ENCODE measurements at regions not wholly inside any gene's neighbourhood (a gene's known extent, or its start where the extent isn't known, plus 50 kb on each side); places are given as distances from the start of the nearest gene placed in this dataset.

DNA sequence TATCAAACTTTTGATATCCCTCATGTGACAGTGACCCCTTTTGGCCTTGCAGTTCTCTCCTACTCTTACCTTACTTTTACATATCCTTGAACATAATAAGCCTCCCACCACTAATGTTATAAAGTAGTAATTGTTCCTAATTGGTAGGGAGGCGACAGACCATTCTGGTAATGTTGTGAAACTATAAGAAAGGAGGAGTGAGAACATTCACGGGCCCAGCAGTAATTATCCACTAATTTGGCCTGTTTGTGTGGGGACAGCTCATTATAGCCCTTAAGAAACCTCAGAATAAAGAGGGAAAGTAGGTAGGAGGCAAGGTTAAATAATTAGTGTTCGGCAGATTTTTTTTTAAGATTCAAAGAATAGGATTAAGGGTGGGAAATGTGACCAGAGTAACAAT lies 1046.5 kb upstream of the ARRDC3 start:
- H3K4me1 ChIP-seq = no peaks in the 10 kb centered on the region
- DNase-seq (no peak), ATAC-seq (no peak)
- in situ Hi-C loops (cut with MboI; ENCODE audit: low sequenced_read_pairs in 4 of 4) (no loop called here), intact Hi-C loops (cut with DNase I; ENCODE audit: low total_unique reads) (no loop called here)
- H3K27ac ChIP-seq = no peak overlapping the region
- no peaks in the 10 kb centered on the region for H3K9me3 ChIP-seq
- H3K36me3 ChIP-seq = no peaks in the 10 kb centered on the region
- no peaks in the 10 kb centered on the region for H3K27me3 ChIP-seq
- no peak overlapping the region for H3K4me3 ChIP-seq
- TF ChIP-seq, protein P1, sequence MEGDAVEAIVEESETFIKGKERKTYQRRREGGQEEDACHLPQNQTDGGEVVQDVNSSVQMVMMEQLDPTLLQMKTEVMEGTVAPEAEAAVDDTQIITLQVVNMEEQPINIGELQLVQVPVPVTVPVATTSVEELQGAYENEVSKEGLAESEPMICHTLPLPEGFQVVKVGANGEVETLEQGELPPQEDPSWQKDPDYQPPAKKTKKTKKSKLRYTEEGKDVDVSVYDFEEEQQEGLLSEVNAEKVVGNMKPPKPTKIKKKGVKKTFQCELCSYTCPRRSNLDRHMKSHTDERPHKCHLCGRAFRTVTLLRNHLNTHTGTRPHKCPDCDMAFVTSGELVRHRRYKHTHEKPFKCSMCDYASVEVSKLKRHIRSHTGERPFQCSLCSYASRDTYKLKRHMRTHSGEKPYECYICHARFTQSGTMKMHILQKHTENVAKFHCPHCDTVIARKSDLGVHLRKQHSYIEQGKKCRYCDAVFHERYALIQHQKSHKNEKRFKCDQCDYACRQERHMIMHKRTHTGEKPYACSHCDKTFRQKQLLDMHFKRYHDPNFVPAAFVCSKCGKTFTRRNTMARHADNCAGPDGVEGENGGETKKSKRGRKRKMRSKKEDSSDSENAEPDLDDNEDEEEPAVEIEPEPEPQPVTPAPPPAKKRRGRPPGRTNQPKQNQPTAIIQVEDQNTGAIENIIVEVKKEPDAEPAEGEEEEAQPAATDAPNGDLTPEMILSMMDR (IDR thresholded peaks at IDR 0.05 in 4 of 5, conservative IDR thresholded peaks at IDR 0.05 in 1 of 5) = no peak
- TF ChIP-seq POLR2A (IDR thresholded peaks at IDR 0.05) = no peak

DNA sequence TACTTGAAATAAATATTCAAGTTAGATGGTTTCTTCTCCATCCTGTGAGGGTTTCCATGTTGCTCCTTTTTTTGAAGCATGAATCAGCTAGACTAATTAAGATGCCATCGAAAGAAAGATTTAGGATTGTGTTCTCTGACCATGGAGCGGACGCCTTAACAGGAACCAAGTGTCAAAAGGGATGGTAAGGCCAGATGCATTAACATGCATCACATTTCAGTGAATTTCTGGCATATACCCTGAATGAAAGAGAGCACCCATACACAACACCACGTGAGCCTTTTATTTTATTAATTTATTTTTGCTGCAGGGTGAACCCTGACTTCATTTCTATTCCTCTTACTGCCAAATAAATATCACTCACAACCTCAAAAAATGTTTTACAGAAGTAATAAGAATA lies 1045.3 kb upstream of the ARRDC3 start:
- in situ Hi-C loops (cut with MboI; ENCODE audit: low sequenced_read_pairs in 4 of 4) (no loop called here), intact Hi-C loops (cut with DNase I; ENCODE audit: low total_unique reads) (no loop called here)
- H3K27me3 ChIP-seq = no peaks in the 10 kb centered on the region
- no peaks in the 10 kb centered on the region for H3K4me1 ChIP-seq
- ATAC-seq (no peak), DNase-seq (no peak)
- H3K27ac ChIP-seq = no peak overlapping the region
- H3K36me3 ChIP-seq = no peaks in the 10 kb centered on the region
- H3K9me3 ChIP-seq = no peaks in the 10 kb centered on the region
- no peak overlapping the region for H3K4me3 ChIP-seq
- TF ChIP-seq, protein P1 (IDR thresholded peaks at IDR 0.05 in 4 of 5, conservative IDR thresholded peaks at IDR 0.05 in 1 of 5) = no peak

DNA sequence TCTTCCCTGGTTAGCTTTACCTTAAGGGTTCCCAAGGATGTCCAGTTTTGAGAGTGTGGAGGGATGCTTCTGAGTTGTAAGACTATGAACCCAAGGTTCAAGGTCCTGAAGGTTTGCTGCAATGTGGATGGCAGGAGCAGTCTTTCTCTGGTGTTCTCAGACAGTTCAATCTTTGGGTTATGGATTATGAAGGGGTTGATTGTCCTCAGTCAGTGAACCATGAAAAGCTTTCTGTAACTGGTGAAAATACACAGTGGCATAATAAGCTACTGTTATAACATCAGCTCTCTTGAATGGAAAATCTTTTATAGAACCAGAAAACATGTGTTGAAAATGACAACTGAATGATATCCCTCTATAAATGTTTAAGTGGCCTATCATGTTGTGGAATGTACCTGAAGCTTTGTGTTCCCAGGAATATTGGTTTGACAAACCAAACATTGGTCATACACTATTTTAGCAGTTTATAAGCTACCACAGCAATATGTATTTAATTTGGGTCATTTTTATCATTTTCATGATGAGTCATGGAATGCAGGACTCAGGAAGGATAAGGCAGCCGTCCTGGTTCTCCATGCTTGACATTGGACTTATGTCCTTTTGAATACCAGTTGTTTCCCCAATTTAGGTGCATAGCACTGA lies 1041.8 kb upstream of the ARRDC3 start:
- H3K9me3 ChIP-seq = no peaks in the 10 kb centered on the region
- H3K36me3 ChIP-seq = no peaks in the 10 kb centered on the region
- H3K27ac ChIP-seq = no peak overlapping the region
- H3K4me3 ChIP-seq = no peak overlapping the region
- intact Hi-C loops (cut with DNase I; ENCODE audit: low total_unique reads) = no loop called here
- in situ Hi-C loops (cut with MboI; ENCODE audit: low sequenced_read_pairs in 4 of 4) = no loop called here
- TF ChIP-seq, protein P1 (IDR thresholded peaks at IDR 0.05 in 4 of 5, conservative IDR thresholded peaks at IDR 0.05 in 1 of 5) = no peak
- TF ChIP-seq POLR2A (IDR thresholded peaks at IDR 0.05) = no peak
- no peaks in the 10 kb centered on the region for H3K27me3 ChIP-seq
- no peaks in the 10 kb centered on the region for H3K4me1 ChIP-seq
- no peak for DNase-seq
- no peak for ATAC-seq

DNA sequence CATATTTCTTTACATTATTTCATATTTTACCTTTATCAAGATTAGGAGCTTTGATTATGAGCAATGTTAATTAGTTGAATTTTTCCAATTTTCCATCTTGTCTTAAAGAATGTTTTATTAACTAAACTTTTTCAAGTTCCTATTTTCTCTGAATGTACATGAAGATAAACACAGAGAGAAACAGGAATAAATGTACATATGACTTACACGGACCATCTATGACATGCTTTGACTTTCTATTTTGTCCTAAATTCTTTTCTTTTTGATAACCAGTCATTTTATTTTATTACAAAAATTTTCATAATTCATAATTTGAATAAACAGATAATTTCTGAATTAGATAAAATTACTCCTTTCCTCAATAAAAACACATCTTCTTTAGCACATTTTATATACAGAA lies 1038.8 kb upstream of the ARRDC3 start:
- TF ChIP-seq POLR2A (IDR thresholded peaks at IDR 0.05) = no peak
- TF ChIP-seq, protein P1 (IDR thresholded peaks at IDR 0.05 in 4 of 5, conservative IDR thresholded peaks at IDR 0.05 in 1 of 5) = no peak
- ATAC-seq (no peak), DNase-seq (no peak)
- H3K9me3 ChIP-seq = no peaks in the 10 kb centered on the region
- no peak overlapping the region for H3K4me3 ChIP-seq
- in situ Hi-C loops (cut with MboI; ENCODE audit: low sequenced_read_pairs in 4 of 4) = no loop called here
- no peak overlapping the region for H3K27ac ChIP-seq
- no peaks in the 10 kb centered on the region for H3K27me3 ChIP-seq
- intact Hi-C loops (cut with DNase I; ENCODE audit: low total_unique reads) = no loop called here
- H3K36me3 ChIP-seq = no peaks in the 10 kb centered on the region
- no peaks in the 10 kb centered on the region for H3K4me1 ChIP-seq

DNA sequence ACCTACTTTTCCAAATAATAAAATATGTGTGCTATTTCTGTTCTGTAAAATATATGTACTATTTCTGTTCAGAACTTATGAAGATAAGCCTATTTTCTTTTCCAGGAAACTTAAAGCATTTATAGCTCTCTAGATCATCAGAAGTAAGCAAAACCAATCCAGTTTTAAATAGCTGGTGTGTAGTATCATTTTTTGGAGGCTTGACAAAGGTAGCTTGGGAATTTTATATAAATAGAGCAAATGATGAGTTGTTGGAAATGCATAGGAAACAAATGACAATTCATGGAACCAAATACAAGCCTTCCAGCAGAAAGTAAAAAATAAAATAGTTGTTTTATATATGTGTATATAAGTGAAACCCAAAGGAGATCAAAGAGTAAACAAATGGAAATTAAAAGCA lies 1038.1 kb upstream of the ARRDC3 start:
- in situ Hi-C loops (cut with MboI; ENCODE audit: low sequenced_read_pairs in 4 of 4) = no loop called here
- TF ChIP-seq POLR2A (IDR thresholded peaks at IDR 0.05) = no peak
- TF ChIP-seq, protein P1 (IDR thresholded peaks at IDR 0.05 in 4 of 5, conservative IDR thresholded peaks at IDR 0.05 in 1 of 5) = no peak
- H3K4me1 ChIP-seq = no peaks in the 10 kb centered on the region
- intact Hi-C loops (cut with DNase I; ENCODE audit: low total_unique reads) = no loop called here
- no peak overlapping the region for H3K4me3 ChIP-seq
- no peaks in the 10 kb centered on the region for H3K9me3 ChIP-seq
- H3K36me3 ChIP-seq = no peaks in the 10 kb centered on the region
- DNase-seq (no peak), ATAC-seq (no peak)
- no peaks in the 10 kb centered on the region for H3K27me3 ChIP-seq
- no peak overlapping the region for H3K27ac ChIP-seq
